GM19328 (cell line): ENCODE measurements at regions not wholly inside any gene's neighbourhood (a gene's known extent, or its start where the extent isn't known, plus 50 kb on each side); places are given as distances from the start of the nearest gene placed in this dataset.
"Not testable (repeated sequence)": the region's sequence is repeated elsewhere in the genome, so short reads cannot be mapped to it uniquely, and the experiment has no call there.

Experiments
- ATAC-seq: cut with Tn5 transposase; IDR thresholded peaks from one replicate; pipeline ENCODE4 v1.9.1; 2021; ENCODE audit warnings: mild to moderate bottlenecking, moderate library complexity; ENCODE audit not compliant: unreplicated experiment

DNA sequence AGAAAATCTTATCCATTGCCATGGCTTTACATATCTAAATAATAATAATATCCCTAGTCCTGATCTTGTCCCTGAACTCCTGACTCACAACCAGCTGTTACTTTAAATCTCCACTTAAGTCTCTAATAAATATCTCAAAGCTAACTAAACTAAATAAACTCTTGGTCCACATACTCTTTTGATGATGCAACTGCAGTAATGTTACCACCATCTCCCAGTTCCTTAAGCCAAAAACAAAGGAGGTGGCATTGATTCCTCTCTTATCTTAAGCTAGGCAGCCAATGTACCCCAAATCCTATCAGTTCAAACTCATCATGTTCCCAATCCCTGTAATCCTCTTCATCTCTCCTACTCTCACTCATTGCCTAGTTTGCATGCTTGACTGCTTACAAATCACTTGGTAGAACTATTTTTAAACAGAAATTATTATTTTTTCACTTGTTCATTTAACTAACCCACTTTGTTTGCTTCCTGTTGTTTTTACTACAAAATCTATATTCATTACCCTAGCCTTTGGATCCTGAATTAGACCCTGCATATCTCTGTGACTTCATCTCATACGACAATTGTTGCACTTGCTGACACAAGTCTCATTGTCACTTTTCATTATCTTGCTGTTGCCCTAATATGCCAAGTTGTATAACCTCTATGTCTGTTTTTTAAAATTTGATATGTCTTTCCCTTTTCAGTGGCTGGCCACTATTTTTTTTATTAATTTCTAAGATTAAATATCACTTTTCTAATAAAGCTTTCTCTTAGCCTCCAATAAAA is 462.2 kb downstream of the ZPLD1 start:
- ATAC-seq = no peak

GRCh38 chr3:102904629-102905028 is 469.8 kb downstream of the ZPLD1 start:
- ATAC-seq = no peak

GRCh38 chr3:102905811-102906210 is 471.0 kb downstream of the ZPLD1 start:
- no peak for ATAC-seq

DNA sequence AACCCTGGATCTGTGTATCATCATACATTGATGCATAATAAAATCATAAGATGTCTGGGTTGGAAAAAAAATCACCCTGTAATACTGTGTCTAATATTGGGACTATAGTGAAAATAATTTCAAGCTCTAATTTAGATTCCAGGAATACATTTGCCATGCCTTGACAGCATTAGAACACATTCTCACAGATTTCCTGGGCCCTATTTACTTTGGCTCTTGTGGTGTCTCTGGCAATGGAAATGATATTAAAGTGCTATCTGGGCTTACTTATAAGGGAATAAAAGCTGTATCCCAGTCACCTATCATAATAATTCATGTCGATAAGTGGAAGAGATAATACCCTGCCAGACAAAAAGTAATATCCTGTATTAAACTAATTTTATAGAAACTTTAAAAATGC is 472.0 kb downstream of the ZPLD1 start:
- ATAC-seq = no peak

DNA sequence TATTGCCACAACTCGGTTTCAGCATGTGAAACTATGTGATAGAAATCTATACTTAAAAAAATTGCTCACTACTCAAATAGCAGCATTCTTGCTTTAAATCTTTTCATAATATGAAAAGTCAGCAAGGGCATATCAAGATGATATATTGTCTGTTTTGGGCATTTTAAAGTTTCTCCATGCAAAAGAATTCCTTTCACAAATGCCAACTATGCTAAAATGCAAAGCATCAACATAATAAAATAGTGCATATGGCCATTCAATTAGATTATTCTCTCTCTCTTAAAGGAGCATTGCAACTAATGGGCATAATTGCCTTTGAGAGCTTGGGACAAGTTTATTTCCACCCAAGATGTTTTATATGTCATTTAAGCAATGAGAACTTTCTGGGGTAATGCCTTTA is 475.1 kb downstream of the ZPLD1 start:
- ATAC-seq = no peak

DNA sequence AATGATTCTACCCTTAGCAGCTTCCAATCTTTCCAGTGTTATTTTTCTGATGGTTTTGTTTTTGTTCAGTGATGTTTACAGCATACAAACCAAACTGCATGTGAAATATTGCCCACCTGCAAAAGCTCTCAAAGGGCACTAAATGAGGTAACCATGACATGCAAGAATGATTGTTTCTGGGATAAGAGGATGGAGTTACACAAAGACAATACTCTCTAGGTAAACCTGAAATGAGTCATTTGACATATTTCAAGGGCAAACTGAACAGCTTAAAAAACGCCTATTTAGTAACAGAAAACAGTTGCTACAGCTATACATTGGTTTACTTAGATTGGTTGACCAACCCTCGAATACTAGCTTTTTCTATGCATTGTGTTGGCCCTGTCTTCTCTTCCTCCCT is 481.7 kb downstream of the ZPLD1 start:
- ATAC-seq = no peak

GRCh38 chr3:102926618-102927017 is 491.8 kb downstream of the ZPLD1 start:
- ATAC-seq = no peak

GRCh38 chr3:102933377-102933776 is 498.6 kb downstream of the ZPLD1 start:
- ATAC-seq = no peak

DNA sequence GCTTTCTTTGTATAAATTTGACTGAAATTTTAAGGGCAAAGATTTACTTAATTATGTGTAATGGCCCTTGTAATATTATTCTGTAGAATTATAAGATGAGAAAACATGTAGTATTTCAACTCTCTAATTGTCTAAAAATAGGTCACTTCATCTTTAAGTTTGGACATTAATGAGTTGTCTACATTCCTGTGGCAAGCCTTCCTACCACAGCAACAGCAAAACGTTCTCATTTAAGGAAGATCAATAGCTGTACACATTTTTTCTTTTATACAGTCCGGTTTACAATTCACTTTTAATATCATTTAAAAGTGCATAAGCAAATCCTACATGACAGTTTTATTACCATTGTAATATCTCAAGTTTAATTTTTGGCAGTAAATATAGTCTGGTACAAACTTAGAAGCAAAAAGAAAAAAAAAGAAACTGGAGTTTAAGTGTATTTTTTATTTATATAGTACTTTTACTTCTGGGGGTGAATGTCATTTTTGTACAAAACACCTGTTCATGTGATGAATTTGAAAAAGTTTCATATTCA is 501.8 kb downstream of the ZPLD1 start:
- ATAC-seq = no peak

DNA sequence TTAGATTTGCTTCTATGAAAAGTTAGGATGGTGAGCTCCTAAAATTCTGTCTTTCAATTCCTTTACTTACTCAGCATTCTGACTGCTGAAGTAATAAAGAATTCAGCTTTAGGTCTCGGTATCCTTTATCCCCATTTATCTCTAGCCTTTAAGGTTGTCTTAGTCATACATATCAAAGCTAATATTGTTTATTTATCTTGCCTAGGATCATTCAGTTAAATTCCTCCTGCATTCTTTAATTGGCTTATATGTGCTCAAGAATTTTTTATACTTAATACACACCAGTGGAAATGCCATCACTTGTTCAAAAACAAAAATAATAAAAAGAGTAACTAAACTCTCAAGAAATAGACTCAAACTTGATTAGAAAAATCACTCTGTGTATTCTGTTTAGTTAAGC is 507.0 kb downstream of the ZPLD1 start:
- ATAC-seq = no peak

DNA sequence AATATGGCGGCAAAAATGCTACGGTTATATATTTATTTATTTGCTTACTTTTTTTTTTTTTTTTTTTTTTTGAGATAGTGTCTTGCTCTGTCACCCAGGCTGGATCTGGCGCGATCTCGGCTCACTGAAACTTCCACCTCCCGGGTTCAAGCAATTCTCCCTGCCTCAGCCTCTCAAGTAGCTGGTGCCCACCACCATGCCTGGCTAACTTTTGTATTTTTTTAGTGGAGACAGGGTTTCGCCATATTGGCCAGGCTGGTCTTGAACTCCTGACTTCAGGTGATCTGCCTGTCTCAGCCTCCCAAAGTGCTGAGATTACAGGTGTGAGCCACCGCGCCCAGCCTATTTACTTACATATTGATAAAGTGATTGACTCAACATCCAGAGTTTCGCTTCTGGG is 511.6 kb downstream of the ZPLD1 start:
- ATAC-seq = not testable (repeated sequence)

GRCh38 chr3:102972350-102972749 is 537.5 kb downstream of the ZPLD1 start:
- no peak for ATAC-seq

DNA sequence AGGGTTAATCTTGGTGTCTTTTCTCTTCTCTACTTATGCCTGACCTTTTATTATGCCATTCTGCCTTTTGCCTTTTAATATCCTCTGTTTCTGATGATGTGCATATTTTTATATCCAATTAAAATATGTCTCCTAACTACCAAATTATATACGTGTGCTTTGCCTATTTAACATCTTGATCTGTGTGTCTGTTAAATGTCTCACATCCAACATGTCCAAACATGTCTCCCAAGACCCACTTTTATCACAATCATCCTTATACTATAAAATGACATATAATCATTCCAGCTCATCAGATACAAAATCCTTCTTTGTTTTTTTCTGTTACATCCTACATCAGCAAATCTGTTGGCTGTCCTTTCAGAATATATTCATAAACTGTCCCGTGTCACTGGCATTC is 539.5 kb downstream of the ZPLD1 start:
- no peak for ATAC-seq

DNA sequence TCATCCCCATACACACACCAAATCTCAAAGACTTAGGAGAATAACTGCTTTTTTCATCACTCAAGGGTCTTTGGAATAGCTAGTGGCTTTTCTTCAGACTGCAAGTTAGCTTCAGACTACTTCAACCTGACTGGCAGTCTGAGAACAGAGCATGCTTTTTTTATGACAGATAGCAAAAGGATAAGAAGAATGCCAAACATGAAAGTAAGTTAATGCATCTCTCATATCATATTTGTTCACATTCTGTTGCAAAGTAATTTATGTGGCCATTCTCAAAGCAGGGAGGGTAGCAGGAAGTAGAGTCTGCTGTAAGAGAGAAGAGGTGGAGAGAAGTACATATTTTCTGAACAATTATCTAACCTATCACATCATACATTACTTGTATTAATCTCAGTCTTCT is 544.4 kb downstream of the ZPLD1 start:
- ATAC-seq = no peak

- no peak for ATAC-seq
These were observed 545.0 kb downstream of the ZPLD1 start for GRCh38 chr3:102979682-102980354.

GRCh38 chr3:102980355-102980696 is 545.5 kb downstream of the ZPLD1 start:
- no peak for ATAC-seq

GRCh38 chr3:103002425-103003176 is 567.8 kb downstream of the ZPLD1 start:
- no peak for ATAC-seq

- no peak for ATAC-seq
These were observed 571.8 kb downstream of the ZPLD1 start for GRCh38 chr3:103006526-103007183.

DNA sequence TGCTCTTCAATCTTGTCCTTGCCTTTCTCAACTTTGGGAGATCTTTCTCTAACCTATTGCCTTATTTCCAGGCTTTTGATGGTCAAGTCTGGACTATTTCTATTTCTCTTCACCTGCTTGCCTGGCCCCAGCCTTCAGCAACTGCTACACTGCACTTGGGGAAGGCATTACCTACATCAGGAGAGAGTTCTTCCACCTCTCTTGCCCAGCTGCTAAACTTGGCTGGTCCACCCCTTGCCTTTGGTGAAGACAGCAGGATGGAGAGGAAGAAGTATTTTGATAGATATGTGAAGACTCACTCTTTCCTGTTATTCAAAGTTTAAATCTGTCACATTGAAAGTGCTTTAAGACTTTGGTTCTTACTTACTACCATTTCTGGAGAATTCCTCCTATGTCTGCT is 574.8 kb downstream of the ZPLD1 start:
- no peak for ATAC-seq

DNA sequence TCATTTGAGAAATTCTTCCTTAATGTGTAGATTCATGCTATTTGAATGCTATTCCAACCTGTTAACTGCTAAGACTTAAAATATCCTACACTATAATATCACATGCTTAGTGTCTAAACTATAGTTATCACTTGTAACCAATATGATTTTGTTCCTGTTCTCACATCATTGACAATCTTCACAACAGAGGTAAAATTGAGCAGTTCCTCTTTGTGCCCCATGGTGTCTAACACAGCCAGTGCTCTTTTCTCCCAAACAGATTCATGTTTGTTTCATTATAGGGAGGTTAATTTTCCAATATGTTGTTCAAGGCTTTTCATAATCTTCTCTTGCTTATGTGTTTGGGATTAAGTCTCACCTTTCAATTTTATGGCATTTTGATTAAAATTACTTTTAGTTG is 591.1 kb downstream of the ZPLD1 start:
- no peak for ATAC-seq

DNA sequence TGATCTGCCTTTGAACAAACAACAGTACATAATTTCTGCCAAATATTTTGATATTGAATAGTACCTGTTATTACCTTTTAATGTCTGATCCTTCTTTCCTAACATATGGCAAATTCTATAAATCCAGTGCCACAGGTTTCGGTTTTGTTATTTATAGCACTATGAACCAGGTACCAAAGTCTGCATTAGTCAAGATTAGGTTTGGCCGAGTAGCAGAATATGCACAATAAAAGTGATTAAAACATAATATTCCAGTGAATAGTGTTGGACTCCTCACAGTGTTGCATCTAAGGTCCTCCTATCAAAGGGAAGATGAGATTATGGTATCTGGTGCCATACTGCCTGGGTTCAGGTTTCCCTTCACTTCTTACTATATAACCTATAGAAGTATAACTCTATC is 599.0 kb downstream of the ZPLD1 start:
- no peak for ATAC-seq
